Ishikawa (cell line): ENCODE measurements at regions not wholly inside any gene's neighbourhood (a gene's known extent, or its start where the extent isn't known, plus 50 kb on each side); places are given as distances from the start of the nearest gene placed in this dataset.

Experiments used
- CEBPB ChIP-seq: IDR thresholded peaks from 2 replicates; pipeline ENCODE4 v1.6.1; 2012
- EP300 ChIP-seq: IDR thresholded peaks from 2 replicates; pipeline ENCODE4 v1.6.1; 2012; ENCODE audit warnings: borderline replicate concordance
- FOXM1 ChIP-seq: IDR thresholded peaks from 2 replicates; pipeline ENCODE4 v1.6.1; 2012; ENCODE audit warnings: low read depth, borderline replicate concordance
- MAX ChIP-seq: IDR thresholded peaks from 2 replicates; pipeline ENCODE4 v1.6.1; 2012
- RAD21 ChIP-seq: IDR thresholded peaks from 2 replicates; pipeline ENCODE4 v1.6.1; 2012; ENCODE audit warnings: low read depth
- REST ChIP-seq: IDR thresholded peaks from 2 replicates; pipeline ENCODE4 v1.6.1; 2012; ENCODE audit warnings: low read depth, mild to moderate bottlenecking
- USF1 ChIP-seq: IDR thresholded peaks from 2 replicates; pipeline ENCODE4 v1.6.1; 2012
- YY1 ChIP-seq: IDR thresholded peaks from 2 replicates; pipeline ENCODE4 v1.6.1; 2012; ENCODE audit warnings: low read depth
- ZBTB7A ChIP-seq: IDR thresholded peaks from 2 replicates; pipeline ENCODE4 v1.6.1; 2012; ENCODE audit warnings: low read depth

GRCh38 chr2:23132823-23133595, 252.0 kb upstream of the KLHL29 start:
- TF ChIP-seq EP300 = no peak
- no peak for TF ChIP-seq REST
- no peak for TF ChIP-seq USF1
- TF ChIP-seq MAX = no peak
- no peak for TF ChIP-seq ZBTB7A
- no peak for TF ChIP-seq CEBPB
- no peak for TF ChIP-seq FOXM1
- TF ChIP-seq RAD21 = no peak
- TF ChIP-seq YY1 = no peak
